Astrocyte of the spinal cord (primary cell): ENCODE measurements at regions not wholly inside any gene's neighbourhood (a gene's known extent, or its start where the extent isn't known, plus 50 kb on each side); places are given as distances from the start of the nearest gene placed in this dataset.

Source experiments
- DNase-seq: peaks from one replicate; pipeline ENCODE4 v3.0.0; 2011; ENCODE audit warnings: low read depth, low spot score
- H3K4me3 ChIP-seq: 2 replicates; pipeline ENCODE4 v1.5.1; 2011; ENCODE audit warnings: low read depth, mild to moderate bottlenecking, low read length, moderate library complexity
- in situ Hi-C: cut with HindIII; loops from 2 replicates; pipeline ENCODE4 v1.10.0; 2017; ENCODE audit warnings: low sequenced_read_pairs
- TF ChIP-seq, protein P1 (sequence below): IDR thresholded peaks from 2 replicates; pipeline ENCODE4 v1.5.1; 2012; ENCODE audit warnings: low read depth, mild to moderate bottlenecking, low read length, inconsistent platforms

- H3K4me3 ChIP-seq = no peak overlapping the region
- TF ChIP-seq, protein P1, sequence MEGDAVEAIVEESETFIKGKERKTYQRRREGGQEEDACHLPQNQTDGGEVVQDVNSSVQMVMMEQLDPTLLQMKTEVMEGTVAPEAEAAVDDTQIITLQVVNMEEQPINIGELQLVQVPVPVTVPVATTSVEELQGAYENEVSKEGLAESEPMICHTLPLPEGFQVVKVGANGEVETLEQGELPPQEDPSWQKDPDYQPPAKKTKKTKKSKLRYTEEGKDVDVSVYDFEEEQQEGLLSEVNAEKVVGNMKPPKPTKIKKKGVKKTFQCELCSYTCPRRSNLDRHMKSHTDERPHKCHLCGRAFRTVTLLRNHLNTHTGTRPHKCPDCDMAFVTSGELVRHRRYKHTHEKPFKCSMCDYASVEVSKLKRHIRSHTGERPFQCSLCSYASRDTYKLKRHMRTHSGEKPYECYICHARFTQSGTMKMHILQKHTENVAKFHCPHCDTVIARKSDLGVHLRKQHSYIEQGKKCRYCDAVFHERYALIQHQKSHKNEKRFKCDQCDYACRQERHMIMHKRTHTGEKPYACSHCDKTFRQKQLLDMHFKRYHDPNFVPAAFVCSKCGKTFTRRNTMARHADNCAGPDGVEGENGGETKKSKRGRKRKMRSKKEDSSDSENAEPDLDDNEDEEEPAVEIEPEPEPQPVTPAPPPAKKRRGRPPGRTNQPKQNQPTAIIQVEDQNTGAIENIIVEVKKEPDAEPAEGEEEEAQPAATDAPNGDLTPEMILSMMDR = no peak
- DNase-seq = no peak
- in situ Hi-C loops = no loop called here
Measured at GRCh38 chr13:61612192-61612591, 196.5 kb upstream of the PCDH20 start.

DNA sequence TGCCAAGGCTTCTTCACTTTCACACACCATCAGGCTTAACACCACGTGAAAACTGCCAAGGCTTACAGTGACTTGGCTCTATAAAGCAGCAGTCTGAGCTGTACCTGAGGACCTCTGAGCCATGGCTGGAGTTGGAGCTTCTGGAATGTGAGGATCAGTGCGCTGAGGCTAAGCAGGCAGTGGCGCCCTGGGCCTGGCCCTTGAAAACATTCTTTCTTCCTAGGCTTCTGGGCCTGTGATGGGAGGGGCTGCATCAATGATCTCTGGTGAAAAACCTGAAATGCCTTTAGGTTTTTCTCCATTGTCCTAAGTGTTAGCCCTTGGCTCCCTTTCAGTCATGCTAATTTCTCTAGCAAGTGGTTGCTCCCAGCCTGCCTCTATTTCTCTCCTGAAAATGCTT, 192.5 kb upstream of the PCDH20 start:
- TF ChIP-seq, protein P1 = no peak
- no peak overlapping the region for H3K4me3 ChIP-seq
- in situ Hi-C loops = no loop called here
- no peak for DNase-seq

DNA sequence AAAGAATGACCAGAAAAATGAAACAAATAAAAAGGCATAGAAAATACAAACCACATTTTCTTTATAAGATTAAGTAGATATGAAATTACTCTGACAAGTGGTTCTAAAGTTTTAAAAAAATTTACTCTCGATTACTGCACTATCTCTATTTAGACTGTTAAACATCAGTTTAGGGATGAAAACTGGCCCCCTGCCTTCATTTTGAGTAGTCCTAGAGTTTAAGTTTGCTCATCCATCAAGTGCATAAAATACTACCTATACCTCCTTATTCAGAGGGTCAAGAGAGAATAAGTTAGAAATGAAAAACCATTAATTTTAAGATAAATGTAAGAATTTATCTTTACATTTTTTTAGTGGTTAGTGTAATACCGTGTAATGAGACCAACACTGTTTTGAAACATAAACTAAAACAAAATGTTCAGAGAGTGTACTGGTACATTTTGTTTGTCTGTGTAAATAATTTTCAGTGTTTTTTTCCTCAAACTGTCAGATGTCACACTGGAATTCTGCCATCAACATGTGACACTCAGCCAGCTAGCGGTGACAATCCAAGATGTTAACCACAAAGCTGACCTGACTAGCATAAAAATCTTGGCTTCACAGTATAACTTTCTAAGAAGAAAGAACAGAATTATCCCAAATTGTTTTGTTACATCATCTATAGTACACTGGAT, 184.8 kb upstream of the PCDH20 start:
- TF ChIP-seq, protein P1 = no peak
- no peak overlapping the region for H3K4me3 ChIP-seq
- in situ Hi-C loops = no loop called here
- DNase-seq = no peak

- TF ChIP-seq, protein P1 = no peak
- DNase-seq = no peak
- no peak overlapping the region for H3K4me3 ChIP-seq
- in situ Hi-C loops = no loop called here
Measured at GRCh38 chr13:61592489-61592888, 176.8 kb upstream of the PCDH20 start.

DNA sequence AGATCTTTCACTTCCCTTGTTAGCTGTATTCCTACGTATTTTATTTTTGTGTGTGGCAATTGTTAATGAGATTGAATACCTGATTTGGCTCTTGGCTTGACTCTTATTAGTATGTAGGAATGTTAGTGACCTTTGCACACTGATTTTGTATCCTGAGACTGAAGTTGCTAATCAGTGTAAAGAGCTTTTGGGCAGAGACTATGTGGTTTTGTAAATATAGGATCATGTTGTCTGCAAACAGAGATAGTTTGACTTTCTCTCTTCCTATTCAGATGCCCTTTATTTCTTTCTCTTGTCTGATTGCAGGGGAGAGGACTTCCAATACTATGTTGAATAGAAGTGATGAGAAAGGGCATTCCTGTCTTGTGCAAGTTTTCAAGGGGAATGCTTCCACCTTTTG, 160.3 kb upstream of the PCDH20 start:
- TF ChIP-seq, protein P1 = no peak
- no peak overlapping the region for H3K4me3 ChIP-seq
- no peak for DNase-seq
- in situ Hi-C loops = no loop called here

- no peak overlapping the region for H3K4me3 ChIP-seq
- TF ChIP-seq, protein P1 = no peak
- in situ Hi-C loops = no loop called here
- no peak for DNase-seq
Measured at GRCh38 chr13:61563645-61564044, 148.0 kb upstream of the PCDH20 start.

- TF ChIP-seq, protein P1 = no peak
- DNase-seq = no peak
- in situ Hi-C loops = no loop called here
- no peak overlapping the region for H3K4me3 ChIP-seq
Measured at GRCh38 chr13:61546911-61547310, 131.3 kb upstream of the PCDH20 start.
